ENCODE measurements at regions not wholly inside any gene's neighbourhood (a gene's known extent, or its start where the extent isn't known, plus 50 kb on each side); places are given as distances from the start of the nearest gene placed in this dataset.

DNA sequence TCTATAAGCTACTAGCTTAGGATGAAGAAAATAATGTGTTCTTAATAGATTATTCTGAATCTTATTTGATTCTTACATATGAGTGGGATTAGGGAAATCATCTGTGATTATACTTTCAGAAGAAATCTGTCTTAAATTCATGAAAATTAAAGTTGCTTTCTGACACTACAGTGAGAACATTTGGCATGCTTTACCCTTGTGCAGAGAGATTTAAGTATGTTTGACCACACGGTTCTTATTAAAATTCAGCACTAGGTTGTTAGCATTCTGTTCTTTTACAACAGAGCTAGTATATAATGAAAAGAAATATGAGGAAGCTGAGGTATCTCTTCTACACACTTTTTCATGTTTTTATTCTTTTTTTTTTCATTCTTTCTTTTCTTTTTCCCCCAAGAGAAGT is 2723.9 kb downstream of the PCDH9 start:
- Histone ChIP-seq H3K9me3 (no peaks in the 10 kb centered on the region), H3K4me1 (no peaks in the 10 kb centered on the region), H3K4me3 (no peak overlapping the region), H3K36me3 (no peaks in the 10 kb centered on the region), H3K27ac (replicated peaks in 1 of 4) (no peak overlapping the region), H3K27me3 (no peaks in the 10 kb centered on the region)
- DNase-seq (ENCODE audit: extremely low spot score): no peak
- intact Hi-C loops (cut with DNase I): no loop called here
- 68% methylated on average over 1 of the region's 1 CpG for WGBS
- TF ChIP-seq POLR2AphosphoS5 (IDR thresholded peaks at IDR 0.05): no peak
- no peak for TF ChIP-seq POLR2A (IDR thresholded peaks at IDR 0.05; ENCODE audit: low read depth)
- TF ChIP-seq EP300 (IDR thresholded peaks at IDR 0.05): no peak
- TF ChIP-seq, protein P1, sequence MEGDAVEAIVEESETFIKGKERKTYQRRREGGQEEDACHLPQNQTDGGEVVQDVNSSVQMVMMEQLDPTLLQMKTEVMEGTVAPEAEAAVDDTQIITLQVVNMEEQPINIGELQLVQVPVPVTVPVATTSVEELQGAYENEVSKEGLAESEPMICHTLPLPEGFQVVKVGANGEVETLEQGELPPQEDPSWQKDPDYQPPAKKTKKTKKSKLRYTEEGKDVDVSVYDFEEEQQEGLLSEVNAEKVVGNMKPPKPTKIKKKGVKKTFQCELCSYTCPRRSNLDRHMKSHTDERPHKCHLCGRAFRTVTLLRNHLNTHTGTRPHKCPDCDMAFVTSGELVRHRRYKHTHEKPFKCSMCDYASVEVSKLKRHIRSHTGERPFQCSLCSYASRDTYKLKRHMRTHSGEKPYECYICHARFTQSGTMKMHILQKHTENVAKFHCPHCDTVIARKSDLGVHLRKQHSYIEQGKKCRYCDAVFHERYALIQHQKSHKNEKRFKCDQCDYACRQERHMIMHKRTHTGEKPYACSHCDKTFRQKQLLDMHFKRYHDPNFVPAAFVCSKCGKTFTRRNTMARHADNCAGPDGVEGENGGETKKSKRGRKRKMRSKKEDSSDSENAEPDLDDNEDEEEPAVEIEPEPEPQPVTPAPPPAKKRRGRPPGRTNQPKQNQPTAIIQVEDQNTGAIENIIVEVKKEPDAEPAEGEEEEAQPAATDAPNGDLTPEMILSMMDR (IDR thresholded peaks at IDR 0.05): no peak

DNA sequence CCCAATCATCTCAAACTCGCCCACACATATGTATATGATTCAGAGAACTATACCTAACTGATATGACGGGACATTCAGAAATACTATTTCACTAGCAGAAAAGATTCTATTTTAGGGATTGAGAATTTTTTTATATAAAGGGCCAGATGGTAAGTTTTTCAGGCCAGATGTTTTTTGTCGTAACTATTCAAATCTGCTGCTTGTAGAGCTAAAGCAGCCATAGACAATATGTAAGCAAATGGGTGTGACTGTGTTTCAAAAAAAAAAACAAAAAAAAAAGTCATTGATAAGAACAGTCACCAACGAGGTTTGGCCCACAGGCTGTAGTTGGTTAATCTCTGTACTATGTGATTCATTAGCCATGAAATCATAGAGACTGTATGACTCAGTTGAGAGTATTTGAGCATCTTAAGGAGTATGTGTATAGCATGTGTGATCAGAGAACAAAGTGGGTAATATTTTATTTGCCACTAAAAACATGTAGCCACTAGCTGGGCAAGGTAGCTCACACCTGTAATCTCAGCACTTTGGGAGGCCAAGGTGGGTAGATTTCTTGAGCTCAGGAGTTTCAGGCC is 2724.7 kb downstream of the PCDH9 start:
- no peak overlapping the region for H3K4me3 ChIP-seq
- no peaks in the 10 kb centered on the region for H3K4me1 ChIP-seq
- WGBS: 76% methylated on average over 4 of the region's 4 CpGs
- intact Hi-C loops (cut with DNase I): no loop called here
- no peak for DNase-seq (ENCODE audit: extremely low spot score)
- no peak for TF ChIP-seq EP300 (IDR thresholded peaks at IDR 0.05)
- TF ChIP-seq, protein P1 (IDR thresholded peaks at IDR 0.05): no peak
- no peak for TF ChIP-seq POLR2AphosphoS5 (IDR thresholded peaks at IDR 0.05)
- TF ChIP-seq POLR2A (IDR thresholded peaks at IDR 0.05; ENCODE audit: low read depth): no peak
- H3K36me3 ChIP-seq: no peaks in the 10 kb centered on the region
- no peaks in the 10 kb centered on the region for H3K27me3 ChIP-seq
- no peaks in the 10 kb centered on the region for H3K9me3 ChIP-seq
- H3K27ac ChIP-seq (replicated peaks in 1 of 4): no peak overlapping the region

DNA sequence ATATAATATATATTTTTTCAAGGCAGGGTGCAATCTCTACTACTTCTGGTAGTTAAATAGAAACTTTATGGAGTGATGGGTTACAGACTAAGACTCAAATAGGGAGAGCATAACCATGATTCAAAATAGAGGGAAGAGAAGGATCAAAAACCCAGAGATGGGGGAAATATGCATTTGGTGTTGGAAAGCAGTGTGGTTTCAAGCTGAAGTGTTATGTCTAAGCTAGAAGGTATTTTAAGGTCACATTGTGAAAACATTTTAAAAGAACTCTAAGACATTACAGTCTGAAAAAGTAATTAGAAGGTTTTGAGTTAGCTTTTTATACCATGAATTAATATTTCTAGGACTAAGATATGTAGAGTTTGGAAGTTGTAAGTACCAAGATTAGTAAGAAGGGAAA is 2741.4 kb downstream of the PCDH9 start:
- DNase-seq (ENCODE audit: extremely low spot score): no peak
- Histone ChIP-seq H3K4me3 (no peak overlapping the region), H3K36me3 (no peaks in the 10 kb centered on the region), H3K4me1 (no peaks in the 10 kb centered on the region), H3K27me3 (no peaks in the 10 kb centered on the region), H3K27ac (replicated peaks in 1 of 4) (no peak overlapping the region), H3K9me3 (no peaks in the 10 kb centered on the region)
- TF ChIP-seq, protein P1 (IDR thresholded peaks at IDR 0.05): no peak
- no peak for TF ChIP-seq EP300 (IDR thresholded peaks at IDR 0.05)
- no peak for TF ChIP-seq POLR2A (IDR thresholded peaks at IDR 0.05; ENCODE audit: low read depth)
- no peak for TF ChIP-seq POLR2AphosphoS5 (IDR thresholded peaks at IDR 0.05)
- intact Hi-C loops (cut with DNase I): no loop called here

DNA sequence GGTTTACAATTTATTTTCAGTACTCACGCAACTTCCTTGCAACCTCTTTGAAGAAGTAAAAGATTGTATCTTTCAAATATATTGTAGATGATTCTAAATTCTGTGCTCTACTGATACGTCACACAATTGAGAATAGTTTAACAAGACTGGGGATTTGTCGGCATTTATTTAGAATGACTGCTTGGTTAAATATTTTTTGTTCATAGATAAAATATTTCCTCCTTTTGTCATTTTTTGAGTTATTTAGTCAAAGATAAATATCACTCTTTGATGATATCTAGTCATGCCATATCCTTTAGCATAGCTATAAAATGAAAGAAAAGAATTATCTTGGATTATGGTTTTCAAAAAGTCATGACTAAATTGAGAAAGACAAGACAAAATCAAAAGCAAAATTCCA is 2747.8 kb downstream of the PCDH9 start:
- Histone ChIP-seq H3K4me3 (no peak overlapping the region), H3K27me3 (no peaks in the 10 kb centered on the region), H3K4me1 (no peaks in the 10 kb centered on the region), H3K36me3 (no peaks in the 10 kb centered on the region), H3K9me3 (no peaks in the 10 kb centered on the region), H3K27ac (replicated peaks in 1 of 4) (no peak overlapping the region)
- no peak for DNase-seq (ENCODE audit: extremely low spot score)
- WGBS: 91% methylated on average over 3 of the region's 3 CpGs
- TF ChIP-seq EP300 (IDR thresholded peaks at IDR 0.05) (no peak), POLR2AphosphoS5 (IDR thresholded peaks at IDR 0.05) (no peak), POLR2A (IDR thresholded peaks at IDR 0.05; ENCODE audit: low read depth) (no peak)
- TF ChIP-seq, protein P1 (IDR thresholded peaks at IDR 0.05): no peak
- intact Hi-C loops (cut with DNase I): no loop called here

DNA sequence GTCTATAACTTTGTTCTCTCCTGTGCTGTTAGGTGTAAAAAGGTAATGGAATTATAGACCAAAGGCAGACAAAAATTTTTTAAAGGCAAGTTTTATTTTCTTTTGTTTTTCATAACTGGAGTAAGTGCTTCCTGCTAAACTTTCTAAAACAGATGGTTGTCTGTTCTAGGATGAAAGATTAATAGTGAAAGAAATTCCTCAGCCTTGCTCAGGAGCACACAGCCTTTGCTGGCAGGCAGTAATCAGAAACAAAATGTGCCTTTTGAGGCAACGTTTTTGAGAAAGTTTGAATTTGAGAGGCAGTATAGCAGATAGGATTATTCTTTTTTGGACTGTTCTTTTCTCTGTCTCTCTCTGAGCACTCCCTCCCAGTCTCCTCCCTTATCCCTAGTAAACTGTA is 2749.5 kb downstream of the PCDH9 start:
- Histone ChIP-seq H3K27ac (replicated peaks in 1 of 4) (no peak overlapping the region), H3K4me1 (no peaks in the 10 kb centered on the region), H3K9me3 (no peaks in the 10 kb centered on the region), H3K4me3 (no peak overlapping the region), H3K36me3 (no peaks in the 10 kb centered on the region), H3K27me3 (no peaks in the 10 kb centered on the region)
- no peak for DNase-seq (ENCODE audit: extremely low spot score)
- 5% methylated on average over 1 of the region's 1 CpG for WGBS
- TF ChIP-seq POLR2A (IDR thresholded peaks at IDR 0.05; ENCODE audit: low read depth) (no peak), POLR2AphosphoS5 (IDR thresholded peaks at IDR 0.05) (no peak), EP300 (IDR thresholded peaks at IDR 0.05) (no peak)
- TF ChIP-seq, protein P1 (IDR thresholded peaks at IDR 0.05): no peak
- intact Hi-C loops (cut with DNase I): no loop called here

Data from esophagus muscularis mucosa (tissue), 4 donors.